ENCODE measurements at regions not wholly inside any gene's neighbourhood (a gene's known extent, or its start where the extent isn't known, plus 50 kb on each side); places are given as distances from the start of the nearest gene placed in this dataset.

DNA sequence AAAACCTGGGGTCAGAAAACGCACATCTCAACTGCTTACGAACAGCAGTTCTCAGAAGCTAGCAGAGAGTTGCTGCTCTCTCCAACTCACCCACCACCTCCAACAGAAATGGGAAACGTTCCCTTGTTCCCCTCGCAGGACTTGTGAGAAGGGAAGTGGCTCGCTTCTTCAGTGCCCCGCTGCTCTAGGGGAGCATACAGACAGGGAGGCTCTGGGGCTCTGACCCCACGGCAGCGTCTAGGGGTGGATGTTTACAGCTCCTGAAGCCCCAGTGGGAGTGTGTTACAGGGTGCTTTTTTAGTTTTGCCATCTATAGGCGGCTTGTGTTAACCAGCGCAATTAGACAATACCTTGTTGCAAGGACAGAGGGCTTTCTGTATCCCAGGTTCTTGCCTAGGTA is 267.7 kb upstream of the ACTBL2 start:
- H3K27me3 ChIP-seq (ENCODE audit: control insufficient read depth in 4 of 4, insufficient read depth in 4 of 4, low read length in 3 of 4), result no peaks in the 10 kb centered on the region
- H3K9ac ChIP-seq (ENCODE audit: low read depth in 1 of 2, low read length in 2 of 2), result no peak overlapping the region
- peaks cover 0 to 3% (median 0%) of the 10 kb centered on the region in 4 donors for H3K4me1 ChIP-seq (ENCODE audit: control insufficient read depth in 4 of 4, insufficient read depth in 4 of 4, low read length in 3 of 4)
- H3K9me3 ChIP-seq (ENCODE audit: control insufficient read depth in 4 of 4, low read length in 3 of 4), result no peaks in the 10 kb centered on the region
- H3K27ac ChIP-seq (ENCODE audit: low read depth in 1 of 2, low read length in 2 of 2), result no peak overlapping the region
- no peak for DNase-seq (ENCODE audit: low spot score)
- H3K36me3 ChIP-seq (ENCODE audit: control insufficient read depth in 4 of 4, insufficient read depth in 3 of 4, low read depth in 1 of 4, low read length in 3 of 4), result no peaks in the 10 kb centered on the region
- H3K4me3 ChIP-seq (ENCODE audit: low read depth in 1 of 3, low read length in 3 of 3), result no peak overlapping the region
- TF ChIP-seq JUND (IDR thresholded peaks at IDR 0.05), result no peak
- TF ChIP-seq, protein P1, sequence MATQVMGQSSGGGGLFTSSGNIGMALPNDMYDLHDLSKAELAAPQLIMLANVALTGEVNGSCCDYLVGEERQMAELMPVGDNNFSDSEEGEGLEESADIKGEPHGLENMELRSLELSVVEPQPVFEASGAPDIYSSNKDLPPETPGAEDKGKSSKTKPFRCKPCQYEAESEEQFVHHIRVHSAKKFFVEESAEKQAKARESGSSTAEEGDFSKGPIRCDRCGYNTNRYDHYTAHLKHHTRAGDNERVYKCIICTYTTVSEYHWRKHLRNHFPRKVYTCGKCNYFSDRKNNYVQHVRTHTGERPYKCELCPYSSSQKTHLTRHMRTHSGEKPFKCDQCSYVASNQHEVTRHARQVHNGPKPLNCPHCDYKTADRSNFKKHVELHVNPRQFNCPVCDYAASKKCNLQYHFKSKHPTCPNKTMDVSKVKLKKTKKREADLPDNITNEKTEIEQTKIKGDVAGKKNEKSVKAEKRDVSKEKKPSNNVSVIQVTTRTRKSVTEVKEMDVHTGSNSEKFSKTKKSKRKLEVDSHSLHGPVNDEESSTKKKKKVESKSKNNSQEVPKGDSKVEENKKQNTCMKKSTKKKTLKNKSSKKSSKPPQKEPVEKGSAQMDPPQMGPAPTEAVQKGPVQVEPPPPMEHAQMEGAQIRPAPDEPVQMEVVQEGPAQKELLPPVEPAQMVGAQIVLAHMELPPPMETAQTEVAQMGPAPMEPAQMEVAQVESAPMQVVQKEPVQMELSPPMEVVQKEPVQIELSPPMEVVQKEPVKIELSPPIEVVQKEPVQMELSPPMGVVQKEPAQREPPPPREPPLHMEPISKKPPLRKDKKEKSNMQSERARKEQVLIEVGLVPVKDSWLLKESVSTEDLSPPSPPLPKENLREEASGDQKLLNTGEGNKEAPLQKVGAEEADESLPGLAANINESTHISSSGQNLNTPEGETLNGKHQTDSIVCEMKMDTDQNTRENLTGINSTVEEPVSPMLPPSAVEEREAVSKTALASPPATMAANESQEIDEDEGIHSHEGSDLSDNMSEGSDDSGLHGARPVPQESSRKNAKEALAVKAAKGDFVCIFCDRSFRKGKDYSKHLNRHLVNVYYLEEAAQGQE (IDR thresholded peaks at IDR 0.05), result no peak
- TF ChIP-seq FOXA2 (IDR thresholded peaks at IDR 0.05), result no peak
- TF ChIP-seq, protein P2, sequence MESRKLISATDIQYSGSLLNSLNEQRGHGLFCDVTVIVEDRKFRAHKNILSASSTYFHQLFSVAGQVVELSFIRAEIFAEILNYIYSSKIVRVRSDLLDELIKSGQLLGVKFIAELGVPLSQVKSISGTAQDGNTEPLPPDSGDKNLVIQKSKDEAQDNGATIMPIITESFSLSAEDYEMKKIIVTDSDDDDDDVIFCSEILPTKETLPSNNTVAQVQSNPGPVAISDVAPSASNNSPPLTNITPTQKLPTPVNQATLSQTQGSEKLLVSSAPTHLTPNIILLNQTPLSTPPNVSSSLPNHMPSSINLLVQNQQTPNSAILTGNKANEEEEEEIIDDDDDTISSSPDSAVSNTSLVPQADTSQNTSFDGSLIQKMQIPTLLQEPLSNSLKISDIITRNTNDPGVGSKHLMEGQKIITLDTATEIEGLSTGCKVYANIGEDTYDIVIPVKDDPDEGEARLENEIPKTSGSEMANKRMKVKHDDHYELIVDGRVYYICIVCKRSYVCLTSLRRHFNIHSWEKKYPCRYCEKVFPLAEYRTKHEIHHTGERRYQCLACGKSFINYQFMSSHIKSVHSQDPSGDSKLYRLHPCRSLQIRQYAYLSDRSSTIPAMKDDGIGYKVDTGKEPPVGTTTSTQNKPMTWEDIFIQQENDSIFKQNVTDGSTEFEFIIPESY (IDR thresholded peaks at IDR 0.05), result no peak
- TF ChIP-seq, protein P3, sequence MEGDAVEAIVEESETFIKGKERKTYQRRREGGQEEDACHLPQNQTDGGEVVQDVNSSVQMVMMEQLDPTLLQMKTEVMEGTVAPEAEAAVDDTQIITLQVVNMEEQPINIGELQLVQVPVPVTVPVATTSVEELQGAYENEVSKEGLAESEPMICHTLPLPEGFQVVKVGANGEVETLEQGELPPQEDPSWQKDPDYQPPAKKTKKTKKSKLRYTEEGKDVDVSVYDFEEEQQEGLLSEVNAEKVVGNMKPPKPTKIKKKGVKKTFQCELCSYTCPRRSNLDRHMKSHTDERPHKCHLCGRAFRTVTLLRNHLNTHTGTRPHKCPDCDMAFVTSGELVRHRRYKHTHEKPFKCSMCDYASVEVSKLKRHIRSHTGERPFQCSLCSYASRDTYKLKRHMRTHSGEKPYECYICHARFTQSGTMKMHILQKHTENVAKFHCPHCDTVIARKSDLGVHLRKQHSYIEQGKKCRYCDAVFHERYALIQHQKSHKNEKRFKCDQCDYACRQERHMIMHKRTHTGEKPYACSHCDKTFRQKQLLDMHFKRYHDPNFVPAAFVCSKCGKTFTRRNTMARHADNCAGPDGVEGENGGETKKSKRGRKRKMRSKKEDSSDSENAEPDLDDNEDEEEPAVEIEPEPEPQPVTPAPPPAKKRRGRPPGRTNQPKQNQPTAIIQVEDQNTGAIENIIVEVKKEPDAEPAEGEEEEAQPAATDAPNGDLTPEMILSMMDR (IDR thresholded peaks at IDR 0.05; ENCODE audit: low read depth, low read length, missing input control), result no peak
- TF ChIP-seq RXRA (IDR thresholded peaks at IDR 0.05), result no peak
- WGBS, result 92% methylated on average over 10 of the region's 10 CpGs

DNA sequence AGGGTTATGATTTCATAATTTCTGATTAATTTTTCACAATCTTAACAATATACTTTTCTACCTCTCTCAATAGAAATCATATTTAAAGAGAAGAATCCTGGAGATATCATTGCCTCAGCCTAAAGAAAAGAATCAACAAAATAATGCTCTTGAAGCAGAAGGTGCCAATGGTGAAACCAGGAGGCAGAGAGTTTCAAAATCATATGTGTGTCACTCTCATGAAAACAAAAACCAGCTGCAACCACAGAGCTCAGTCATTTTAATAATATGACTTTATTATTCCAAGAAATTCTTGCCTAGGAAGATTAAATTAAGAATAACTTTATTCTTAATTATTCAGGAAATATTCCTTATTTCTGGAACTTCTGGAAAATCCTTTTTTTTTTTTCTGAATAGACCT is 266.8 kb upstream of the ACTBL2 start:
- H3K36me3 ChIP-seq (ENCODE audit: control insufficient read depth in 4 of 4, insufficient read depth in 3 of 4, low read depth in 1 of 4, low read length in 3 of 4), result no peaks in the 10 kb centered on the region
- no peak overlapping the region for H3K27ac ChIP-seq (ENCODE audit: low read depth in 1 of 2, low read length in 2 of 2)
- no peak for DNase-seq (ENCODE audit: low spot score)
- no peaks in the 10 kb centered on the region for H3K9me3 ChIP-seq (ENCODE audit: control insufficient read depth in 4 of 4, low read length in 3 of 4)
- no peak overlapping the region for H3K4me3 ChIP-seq (ENCODE audit: low read depth in 1 of 3, low read length in 3 of 3)
- H3K4me1 ChIP-seq (ENCODE audit: control insufficient read depth in 4 of 4, insufficient read depth in 4 of 4, low read length in 3 of 4), result peaks cover 0 to 3% (median 0%) of the 10 kb centered on the region in 4 donors
- no peaks in the 10 kb centered on the region for H3K27me3 ChIP-seq (ENCODE audit: control insufficient read depth in 4 of 4, insufficient read depth in 4 of 4, low read length in 3 of 4)
- H3K9ac ChIP-seq (ENCODE audit: low read depth in 1 of 2, low read length in 2 of 2), result no peak overlapping the region
- TF ChIP-seq YY1 (IDR thresholded peaks at IDR 0.05), result no peak
- TF ChIP-seq, protein P4, sequence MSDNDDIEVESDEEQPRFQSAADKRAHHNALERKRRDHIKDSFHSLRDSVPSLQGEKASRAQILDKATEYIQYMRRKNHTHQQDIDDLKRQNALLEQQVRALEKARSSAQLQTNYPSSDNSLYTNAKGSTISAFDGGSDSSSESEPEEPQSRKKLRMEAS (IDR thresholded peaks at IDR 0.05), result no peak
- TF ChIP-seq HNF4G (IDR thresholded peaks at IDR 0.05), result no peak
- TF ChIP-seq FOXA2 (IDR thresholded peaks at IDR 0.05), result no peak
- no peak for TF ChIP-seq RXRA (IDR thresholded peaks at IDR 0.05)
- TF ChIP-seq, protein P5, sequence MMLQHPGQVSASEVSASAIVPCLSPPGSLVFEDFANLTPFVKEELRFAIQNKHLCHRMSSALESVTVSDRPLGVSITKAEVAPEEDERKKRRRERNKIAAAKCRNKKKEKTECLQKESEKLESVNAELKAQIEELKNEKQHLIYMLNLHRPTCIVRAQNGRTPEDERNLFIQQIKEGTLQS (IDR thresholded peaks at IDR 0.05), result no peak
- no peak for TF ChIP-seq NR2F2 (IDR thresholded peaks at IDR 0.05)
- no peak for TF ChIP-seq FOXA1 (IDR thresholded peaks at IDR 0.05)
- TF ChIP-seq, protein P3 (IDR thresholded peaks at IDR 0.05; ENCODE audit: low read depth, low read length, missing input control), result no peak
- TF ChIP-seq, protein P1 (IDR thresholded peaks at IDR 0.05), result no peak
- TF ChIP-seq, protein P2 (IDR thresholded peaks at IDR 0.05), result no peak
- TF ChIP-seq RAD21 (IDR thresholded peaks at IDR 0.05), result no peak
- no peak for TF ChIP-seq TAF1 (conservative IDR thresholded peaks at IDR 0.05)
- no peak for TF ChIP-seq GABPA (IDR thresholded peaks at IDR 0.05 in 1 of 2, conservative IDR thresholded peaks at IDR 0.05 in 1 of 2)
- no peak for TF ChIP-seq EGR1 (IDR thresholded peaks at IDR 0.05; ENCODE audit: low read depth in 2 of 2)
- TF ChIP-seq JUND (IDR thresholded peaks at IDR 0.05), result no peak

Data from liver (tissue), 8 donors.